IMR-90 (cell line): ENCODE measurements at regions not wholly inside any gene's neighbourhood (a gene's known extent, or its start where the extent isn't known, plus 50 kb on each side); places are given as distances from the start of the nearest gene placed in this dataset.

Experiments
- BHLHE40 ChIP-seq: fragments of 150-350 bp; IDR thresholded peaks from 2 replicates; pipeline ENCODE4 v1.6.1; 2016; ENCODE audit warnings: mild to moderate bottlenecking, low read depth, low read length
- CEBPB ChIP-seq: IDR thresholded peaks from 2 replicates; pipeline ENCODE4 v1.6.1; 2012; ENCODE audit warnings: low read depth, low read length, improper control_type of control experiment
- CTCF ChIP-seq: conservative IDR thresholded peaks from 2 replicates; pipeline ENCODE4 v1.5.1; 2012; ENCODE audit warnings: mild to moderate bottlenecking, low read depth, low read length, improper control_type of control experiment
- FOS ChIP-seq: fragments of 150-350 bp; IDR thresholded peaks from 2 replicates; pipeline ENCODE4 v1.6.1; 2016; ENCODE audit warnings: low read depth, low read length
- MAFK ChIP-seq: IDR thresholded peaks from 2 replicates; pipeline ENCODE4 v1.6.1; 2012; ENCODE audit warnings: low read depth, low read length, improper control_type of control experiment
- MAZ ChIP-seq: IDR thresholded peaks from 2 replicates; pipeline ENCODE4 v1.6.1; 2012; ENCODE audit warnings: low read depth, mild to moderate bottlenecking, low read length, improper control_type of control experiment, moderate library complexity, borderline replicate concordance
- MXI1 ChIP-seq: IDR thresholded peaks from 2 replicates; pipeline ENCODE4 v1.6.1; 2012; ENCODE audit warnings: low read depth, mild to moderate bottlenecking, low read length, moderate library complexity, borderline replicate concordance
- POLR2A ChIP-seq: IDR thresholded peaks from 2 replicates; pipeline ENCODE4 v1.6.1; 2012; ENCODE audit warnings: mild to moderate bottlenecking, low read depth, low read length
- RAD21 ChIP-seq: IDR thresholded peaks from 2 replicates; pipeline ENCODE4 v1.6.1; 2012; ENCODE audit warnings: low read length, improper control_type of control experiment
- RCOR1 ChIP-seq: IDR thresholded peaks from 2 replicates; pipeline ENCODE4 v1.6.1; 2012; ENCODE audit warnings: mild to moderate bottlenecking, low read length, improper control_type of control experiment; ENCODE audit not compliant: insufficient replicate concordance
- RFX5 ChIP-seq: IDR thresholded peaks from 2 replicates; pipeline ENCODE4 v1.8.0; 2012; ENCODE audit warnings: low read depth, mild to moderate bottlenecking, low read length, moderate library complexity
- SMC3 ChIP-seq: fragments of 150-350 bp; IDR thresholded peaks from 2 replicates; pipeline ENCODE4 v1.6.1; 2016; ENCODE audit warnings: low read depth, mild to moderate bottlenecking, antibody characterized with exemption, low read length, moderate library complexity
- USF2 ChIP-seq: fragments of 150-350 bp; IDR thresholded peaks from 2 replicates; pipeline ENCODE4 v1.6.1; 2017; ENCODE audit warnings: mild to moderate bottlenecking, antibody characterized with exemption, low read length, low read depth
- TF ChIP-seq, protein P1 (sequence below): fragments of 150-350 bp; IDR thresholded peaks from 2 replicates; pipeline ENCODE4 v1.6.1; 2016; ENCODE audit warnings: low read depth, mild to moderate bottlenecking, low read length, moderate library complexity, borderline replicate concordance

DNA sequence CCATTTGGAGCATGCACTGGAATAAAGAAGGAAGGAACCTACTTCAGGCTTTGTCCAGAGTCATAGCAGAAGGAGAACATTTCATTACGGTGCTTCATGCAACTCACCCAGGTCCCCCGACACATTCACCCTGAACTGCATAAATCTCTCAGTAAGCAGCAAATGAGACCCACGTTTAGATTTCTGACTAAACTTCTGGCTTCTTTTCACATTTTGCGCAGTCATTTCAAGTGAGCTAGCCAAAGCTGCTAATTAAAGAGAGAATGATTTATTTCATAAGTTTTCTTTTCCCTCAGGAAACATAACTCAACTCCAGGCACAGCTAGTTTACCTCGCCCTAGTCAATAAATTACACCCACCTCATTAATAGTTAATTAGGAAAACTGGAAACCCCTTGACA, 88.6 kb upstream of the GAS1 start:
- TF ChIP-seq POLR2A, result no peak
- TF ChIP-seq CTCF, result no peak
- no peak for TF ChIP-seq RCOR1
- TF ChIP-seq BHLHE40, result no peak
- no peak for TF ChIP-seq RFX5
- no peak for TF ChIP-seq RAD21
- TF ChIP-seq, protein P1, sequence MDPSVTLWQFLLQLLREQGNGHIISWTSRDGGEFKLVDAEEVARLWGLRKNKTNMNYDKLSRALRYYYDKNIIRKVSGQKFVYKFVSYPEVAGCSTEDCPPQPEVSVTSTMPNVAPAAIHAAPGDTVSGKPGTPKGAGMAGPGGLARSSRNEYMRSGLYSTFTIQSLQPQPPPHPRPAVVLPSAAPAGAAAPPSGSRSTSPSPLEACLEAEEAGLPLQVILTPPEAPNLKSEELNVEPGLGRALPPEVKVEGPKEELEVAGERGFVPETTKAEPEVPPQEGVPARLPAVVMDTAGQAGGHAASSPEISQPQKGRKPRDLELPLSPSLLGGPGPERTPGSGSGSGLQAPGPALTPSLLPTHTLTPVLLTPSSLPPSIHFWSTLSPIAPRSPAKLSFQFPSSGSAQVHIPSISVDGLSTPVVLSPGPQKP, result no peak
- no peak for TF ChIP-seq MAFK
- TF ChIP-seq FOS, result no peak
- no peak for TF ChIP-seq MXI1
- no peak for TF ChIP-seq SMC3
- no peak for TF ChIP-seq CEBPB
- TF ChIP-seq MAZ, result no peak
- no peak for TF ChIP-seq USF2
